IMR-90 (cell line): ENCODE measurements at regions not wholly inside any gene's neighbourhood (a gene's known extent, or its start where the extent isn't known, plus 50 kb on each side); places are given as distances from the start of the nearest gene placed in this dataset.

Experiments
- ATAC-seq: fragments of 200-7000 bp; cut with Tn5 transposase; 2 replicates; pipeline ENCODE4 v1.9.1; 2020; ENCODE audit warnings: low read depth, mild to moderate bottlenecking, moderate library complexity
- BruUV-seq: library from RNA; stranded (reverse); fragments of 400-500 nt; replicated peaks from 2 replicates; lab custom pipeline; 2021; lab: Mats Ljungman, UMichigan
- CTCF ChIA-PET: fragments of 300-600 bp; formaldehyde crosslinking; extraction: SDS; loops from one replicate; lab custom pipeline; 2021; ENCODE audit warnings: antibody characterized with exemption; lab: Yijun Ruan, JAX
- POLR2A ChIA-PET: fragments of 300-600 bp; sonication (Branson Sonifier 250); formaldehyde crosslinking; loops from one replicate; lab custom pipeline; 2022; ENCODE audit warnings: antibody characterized with exemption; ENCODE audit not compliant: unreplicated experiment; lab: Charles Lee
- DNase-seq: peaks from one replicate; pipeline ENCODE4 v3.0.0; 2013
- H2AFZ ChIP-seq: replicated peaks from 2 replicates; pipeline ENCODE3; 2013; ENCODE audit warnings: low read length, mild to moderate bottlenecking; ENCODE audit not compliant: poor library complexity
- H2AK5ac ChIP-seq: 2 replicates; pipeline ENCODE4 v1.6.1; 2013; ENCODE audit warnings: low read depth, low read length, inconsistent platforms
- H2AK9ac ChIP-seq: replicated peaks from 2 replicates; pipeline ENCODE3; 2013; ENCODE audit warnings: mild to moderate bottlenecking, low read depth, low read length, moderate library complexity; ENCODE audit not compliant: poor library complexity
- H2BK120ac ChIP-seq: 2 replicates; pipeline ENCODE4 v1.6.1; 2013; ENCODE audit warnings: low read depth, low read length, inconsistent platforms
- H2BK15ac ChIP-seq: 3 replicates; pipeline ENCODE4 v1.6.1; 2013; ENCODE audit warnings: low read depth, low read length, inconsistent platforms
- H2BK20ac ChIP-seq: 2 replicates; pipeline ENCODE4 v1.6.1; 2013; ENCODE audit warnings: low read depth, mild to moderate bottlenecking, inconsistent platforms, low read length, moderate library complexity
- H2BK5ac ChIP-seq: 2 replicates; pipeline ENCODE4 v1.6.1; 2013; ENCODE audit warnings: mild to moderate bottlenecking, low read depth, low read length, inconsistent platforms; ENCODE audit not compliant: poor library complexity, severe bottlenecking
- H3K14ac ChIP-seq: replicated peaks from 2 replicates; pipeline ENCODE4 v1.6.1; 2013; ENCODE audit warnings: low read depth, low read length, inconsistent platforms
- H3K18ac ChIP-seq: 2 replicates; pipeline ENCODE4 v1.6.1; 2013; ENCODE audit warnings: low read depth, low read length, control low read depth
- H3K23ac ChIP-seq: 2 replicates; pipeline ENCODE4 v1.6.1; 2013; ENCODE audit warnings: low read depth, low read length, inconsistent platforms
- H3K27ac ChIP-seq: 2 replicates; pipeline ENCODE4 v1.5.1; 2013; ENCODE audit warnings: mild to moderate bottlenecking, control low read depth, low read length; ENCODE audit not compliant: insufficient read depth
- H3K27me3 ChIP-seq: 2 replicates; pipeline ENCODE4 v1.6.1; 2013; ENCODE audit warnings: low read length; ENCODE audit not compliant: control insufficient read depth, insufficient read depth
- H3K36me3 ChIP-seq: 2 replicates; pipeline ENCODE4 v1.6.1; 2013; ENCODE audit warnings: low read length, mixed read lengths; ENCODE audit not compliant: control insufficient read depth, insufficient read depth
- H3K4ac ChIP-seq: 2 replicates; pipeline ENCODE4 v1.6.1; 2013; ENCODE audit warnings: low read depth, low read length, inconsistent platforms
- H3K4me1 ChIP-seq: 2 replicates; pipeline ENCODE4 v1.6.1; 2013; ENCODE audit warnings: low read length, mixed read lengths; ENCODE audit not compliant: control insufficient read depth, insufficient read depth
- H3K4me2 ChIP-seq: 2 replicates; pipeline ENCODE4 v1.6.1; 2013; ENCODE audit warnings: low read depth, mild to moderate bottlenecking, control low read depth, low read length, moderate library complexity
- H3K4me3 ChIP-seq: 2 replicates; pipeline ENCODE4 v1.5.1; 2013; ENCODE audit warnings: low read depth, mild to moderate bottlenecking, control low read depth, low read length, moderate library complexity; ENCODE audit not compliant: insufficient read depth
- H3K56ac ChIP-seq: 2 replicates; pipeline ENCODE4 v1.6.1; 2013; ENCODE audit warnings: low read length, inconsistent platforms; ENCODE audit not compliant: insufficient read depth; ENCODE audit errors: extremely low read depth
- H3K79me1 ChIP-seq, 2 experiments: 2 replicates each; pipeline ENCODE4 v1.6.1; 2013; ENCODE audit warnings: low read length in 2 of 2, inconsistent platforms in 1 of 2, low read depth in 1 of 2
- H3K9ac ChIP-seq: 2 replicates; pipeline ENCODE4 v1.6.1; 2013; ENCODE audit warnings: low read depth, low read length, control low read depth
- H3K9me1 ChIP-seq: 2 replicates; pipeline ENCODE4 v1.6.1; 2013; ENCODE audit warnings: low read length, inconsistent platforms; ENCODE audit not compliant: insufficient read depth
- H3K9me3 ChIP-seq: 2 replicates; pipeline ENCODE4 v1.6.1; 2013; ENCODE audit warnings: low read length; ENCODE audit not compliant: control insufficient read depth, insufficient read depth
- H4K20me1 ChIP-seq: 2 replicates; pipeline ENCODE4 v1.6.1; 2013; ENCODE audit warnings: low read length, inconsistent platforms; ENCODE audit not compliant: insufficient read depth
- H4K5ac ChIP-seq: 2 replicates; pipeline ENCODE4 v1.6.1; 2013; ENCODE audit warnings: mild to moderate bottlenecking, low read depth, low read length, control low read depth
- H4K8ac ChIP-seq, 2 experiments: 2 replicates each; pipeline ENCODE4 v1.6.1; 2013; ENCODE audit warnings: low read depth in 2 of 2, low read length in 2 of 2, control low read depth in 1 of 2, inconsistent platforms in 1 of 2
- H4K91ac ChIP-seq: 2 replicates; pipeline ENCODE4 v1.6.1; 2013; ENCODE audit warnings: low read depth, low read length, inconsistent platforms; ENCODE audit not compliant: insufficient read depth
- BHLHE40 ChIP-seq: fragments of 150-350 bp; IDR thresholded peaks from 2 replicates; pipeline ENCODE4 v1.6.1; 2016; ENCODE audit warnings: mild to moderate bottlenecking, low read depth, low read length
- CEBPB ChIP-seq: IDR thresholded peaks from 2 replicates; pipeline ENCODE4 v1.6.1; 2012; ENCODE audit warnings: low read depth, low read length, improper control_type of control experiment
- CHD1 ChIP-seq: IDR thresholded peaks from 2 replicates; pipeline ENCODE4 v1.6.1; 2012; ENCODE audit warnings: low read depth, low read length, improper control_type of control experiment
- FOS ChIP-seq: fragments of 150-350 bp; IDR thresholded peaks from 2 replicates; pipeline ENCODE4 v1.6.1; 2016; ENCODE audit warnings: low read depth, low read length
- MAFK ChIP-seq: IDR thresholded peaks from 2 replicates; pipeline ENCODE4 v1.6.1; 2012; ENCODE audit warnings: low read depth, low read length, improper control_type of control experiment
- MAZ ChIP-seq: IDR thresholded peaks from 2 replicates; pipeline ENCODE4 v1.6.1; 2012; ENCODE audit warnings: low read depth, mild to moderate bottlenecking, low read length, improper control_type of control experiment, moderate library complexity, borderline replicate concordance
- MXI1 ChIP-seq: IDR thresholded peaks from 2 replicates; pipeline ENCODE4 v1.6.1; 2012; ENCODE audit warnings: low read depth, mild to moderate bottlenecking, low read length, moderate library complexity, borderline replicate concordance
- POLR2A ChIP-seq: IDR thresholded peaks from 2 replicates; pipeline ENCODE4 v1.6.1; 2012; ENCODE audit warnings: mild to moderate bottlenecking, low read depth, low read length
- RAD21 ChIP-seq: IDR thresholded peaks from 2 replicates; pipeline ENCODE4 v1.6.1; 2012; ENCODE audit warnings: low read length, improper control_type of control experiment
- RCOR1 ChIP-seq: IDR thresholded peaks from 2 replicates; pipeline ENCODE4 v1.6.1; 2012; ENCODE audit warnings: mild to moderate bottlenecking, low read length, improper control_type of control experiment; ENCODE audit not compliant: insufficient replicate concordance
- RFX5 ChIP-seq: IDR thresholded peaks from 2 replicates; pipeline ENCODE4 v1.8.0; 2012; ENCODE audit warnings: low read depth, mild to moderate bottlenecking, low read length, moderate library complexity
- WGBS, 2 experiments: methylation state at CpG; one replicate each; pipeline versions ENCODE4 v1.1.5 to v1.1.7; 2013; ENCODE audit warnings: missing lambda C conversion rate in 2 of 2; ENCODE audit not compliant: insufficient read length in 1 of 2; ENCODE audit errors: extremely low coverage in 2 of 2; 5-methylcytosine and 5-hydroxymethylcytosine counted together
- dilution Hi-C: fragments of 300-500 bp; cut with HindIII; formaldehyde crosslinking; loops from one replicate; pipeline ENCODE4 v1.14.3; 2018; ENCODE audit warnings: low sequenced_read_pairs; ENCODE audit not compliant: unreplicated experiment
- in situ Hi-C: fragments of 300-500 bp; cut with MboI; formaldehyde crosslinking; loops from 3 replicates; pipeline ENCODE4 v1.14.3; 2019; ENCODE audit warnings: low sequenced_read_pairs, inconsistent platforms, mixed read lengths
- intact Hi-C: fragments of 100-400 bp; cut with micrococcal nuclease; formaldehyde crosslinking; loops from 2 replicates; pipeline ENCODE4 v1.10.0; 2022
- TF ChIP-seq, protein P1 (sequence below): fragments of 150-350 bp; IDR thresholded peaks from 2 replicates; pipeline ENCODE4 v1.6.1; 2016; ENCODE audit warnings: low read depth, mild to moderate bottlenecking, low read length, moderate library complexity, borderline replicate concordance

DNA sequence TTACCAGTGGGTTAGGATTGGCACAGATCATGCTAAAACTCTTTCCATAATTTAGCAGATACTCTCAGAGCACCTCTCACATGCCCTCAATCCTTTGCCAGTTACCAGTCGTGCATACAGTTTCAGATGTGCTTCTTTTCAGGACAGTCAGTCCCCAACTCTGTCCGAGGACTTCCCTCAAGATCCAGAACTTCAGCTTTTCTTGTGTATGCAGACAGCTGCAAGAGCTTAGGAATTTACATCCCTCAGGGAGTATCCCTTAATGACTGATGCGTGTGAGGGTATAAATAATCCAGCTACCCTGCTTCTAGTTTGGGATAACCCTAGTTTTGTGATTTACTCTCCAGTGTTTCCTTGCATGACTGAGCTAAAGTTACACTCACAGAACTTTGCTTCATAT lies 393.0 kb upstream of the PLXNA2 start:
- intact Hi-C loops, result no loop called here
- H3K23ac ChIP-seq, result no peak overlapping the region

More for the DNA sequence above, 393.0 kb upstream of the PLXNA2 start:
- Histone ChIP-seq H3K9ac (no peak overlapping the region), H3K9me3 (no peaks in the 10 kb centered on the region), H3K36me3 (no peaks in the 10 kb centered on the region), H3K4me3 (no peak overlapping the region), H3K27me3 (no peaks in the 10 kb centered on the region), H4K5ac (no peak overlapping the region), H3K9me1 (no peaks in the 10 kb centered on the region), H3K4me2 (no peak overlapping the region), H2BK20ac (no peak overlapping the region), H3K4me1 (no peaks in the 10 kb centered on the region), H3K18ac (no peak overlapping the region), H4K20me1 (no peaks in the 10 kb centered on the region), H2AK5ac (no peak overlapping the region), H4K8ac (no peak overlapping the region), H3K27ac (no peak overlapping the region), H2BK5ac (no peak overlapping the region), H3K79me1 (no peaks in the 10 kb centered on the region), H3K56ac (no peak overlapping the region), H2BK15ac (no peak overlapping the region), H2BK120ac (no peak overlapping the region), H3K14ac (no peak overlapping the region), H2AFZ (no peak overlapping the region), H4K91ac (no peak overlapping the region), H3K4ac (no peak overlapping the region), H2AK9ac (no peak overlapping the region)
- BruUV-seq, result no TSS peak
- ChIA-PET POLR2A (no interaction called here), CTCF (no interaction called here)
- 0% methylated on average over 1 of the region's 3 CpGs; no CpG with 5 or more reads in 1 of the 2 experiments for WGBS, 2 experiments
- ATAC-seq (no peak), DNase-seq (no peak)
- dilution Hi-C loops (no loop called here), in situ Hi-C loops (no loop called here)
- TF ChIP-seq RFX5 (no peak), BHLHE40 (no peak), CHD1 (no peak), POLR2A (no peak), RAD21 (no peak), MXI1 (no peak), MAFK (no peak), MAZ (no peak), RCOR1 (no peak), FOS (no peak), CEBPB (no peak)
- TF ChIP-seq, protein P1, sequence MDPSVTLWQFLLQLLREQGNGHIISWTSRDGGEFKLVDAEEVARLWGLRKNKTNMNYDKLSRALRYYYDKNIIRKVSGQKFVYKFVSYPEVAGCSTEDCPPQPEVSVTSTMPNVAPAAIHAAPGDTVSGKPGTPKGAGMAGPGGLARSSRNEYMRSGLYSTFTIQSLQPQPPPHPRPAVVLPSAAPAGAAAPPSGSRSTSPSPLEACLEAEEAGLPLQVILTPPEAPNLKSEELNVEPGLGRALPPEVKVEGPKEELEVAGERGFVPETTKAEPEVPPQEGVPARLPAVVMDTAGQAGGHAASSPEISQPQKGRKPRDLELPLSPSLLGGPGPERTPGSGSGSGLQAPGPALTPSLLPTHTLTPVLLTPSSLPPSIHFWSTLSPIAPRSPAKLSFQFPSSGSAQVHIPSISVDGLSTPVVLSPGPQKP, result no peak
